Testis (tissue), 2 donors: ENCODE measurements at regions not wholly inside any gene's neighbourhood (a gene's known extent, or its start where the extent isn't known, plus 50 kb on each side); places are given as distances from the start of the nearest gene placed in this dataset.
"Not testable (repeated sequence)": the region's sequence is repeated elsewhere in the genome, so short reads cannot be mapped to it uniquely, and the experiment has no call there.

Experiments
- DNase-seq: peaks from one replicate; pipeline ENCODE4 v3.0.0-alpha.2; 2019
- H3K27ac ChIP-seq, 2 donors: fragments of 200-600 bp; sonication (generic); one replicate each; pipeline ENCODE4 v1.5.1; 2019
- H3K27me3 ChIP-seq: fragments of 200-600 bp; sonication (generic); one replicate; pipeline ENCODE4 v1.5.1; 2019
- H3K36me3 ChIP-seq: fragments of 200-600 bp; sonication (generic); one replicate; pipeline ENCODE4 v1.5.1; 2017; ENCODE audit warnings: low read depth; ENCODE audit errors: missing control alignments
- H3K4me1 ChIP-seq: fragments of 200-600 bp; sonication (generic); one replicate; pipeline ENCODE4 v1.5.1; 2019
- H3K4me3 ChIP-seq, 2 donors: fragments of 200-600 bp; sonication (generic); one replicate each; pipeline ENCODE4 v1.5.1; 2017 to 2019
- H3K9me3 ChIP-seq: fragments of 200-600 bp; sonication (generic); one replicate; pipeline ENCODE4 v1.5.1; 2017
- CTCF ChIP-seq, 3 experiments: fragments of 450-650 bp in 2 of 3; fragments of 200-600 bp in 1 of 3; sonication (generic) in 1 of 3; IDR thresholded peaks; one replicate each; pipeline ENCODE4 v1.5.1; 2016 to 2019; ENCODE audit warnings: antibody characterized with exemption in 3 of 3, mild to moderate bottlenecking in 2 of 3, moderate library complexity in 1 of 3
- POLR2A ChIP-seq: fragments of 450-650 bp; IDR thresholded peaks from one replicate; pipeline ENCODE4 v1.6.1; 2017; ENCODE audit warnings: antibody characterized with exemption, mild to moderate bottlenecking, moderate library complexity
- WGBS, 2 donors: methylation state at CpG; one replicate each; pipeline ENCODE4 v1.1.5; 2018; 5-methylcytosine and 5-hydroxymethylcytosine counted together
- intact Hi-C: fragments of 100-400 bp; cut with DNase I; formaldehyde crosslinking; loops from one replicate; pipeline ENCODE4 v1.15.1; 2023; ENCODE audit warnings: low total_unique reads

- H3K9me3 ChIP-seq = no peaks in the 10 kb centered on the region
- intact Hi-C loops = no loop called here
- H3K36me3 ChIP-seq = no peaks in the 10 kb centered on the region
- H3K4me1 ChIP-seq = no peaks in the 10 kb centered on the region
- no peak for DNase-seq
- H3K27ac ChIP-seq = no peak overlapping the region
- TF ChIP-seq POLR2A (no peak), CTCF (IDR thresholded peaks at IDR 0.05) (no peak)
- no peaks in the 10 kb centered on the region for H3K27me3 ChIP-seq
- H3K4me3 ChIP-seq = no peak overlapping the region
These were observed 70.7 kb upstream of the TEX13C start for GRCh38 chrX:125248931-125249330.

DNA sequence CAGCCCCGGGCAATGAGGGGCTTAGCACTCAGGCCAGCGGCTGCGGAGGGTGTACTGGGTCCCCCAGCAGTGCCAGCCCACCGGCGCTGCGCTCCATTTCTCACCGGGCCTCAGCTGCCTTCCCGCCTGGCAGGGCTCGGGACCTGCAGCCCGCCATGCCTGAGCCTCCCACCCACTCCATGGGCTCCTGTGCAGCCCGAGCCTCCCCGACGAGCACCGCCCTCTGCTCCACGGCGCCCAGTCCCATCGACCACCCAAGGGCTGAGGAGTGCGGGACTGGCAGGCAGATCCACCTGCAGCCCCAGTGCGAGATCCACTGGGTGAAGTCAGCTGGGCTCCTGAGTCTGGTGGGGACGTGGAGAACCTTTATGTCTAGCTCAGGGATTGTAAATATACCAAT, 63.9 kb upstream of the TEX13C start:
- H3K36me3 ChIP-seq, H3K27ac ChIP-seq, intact Hi-C loops, H3K4me1 ChIP-seq, DNase-seq, H3K4me3 ChIP-seq, H3K9me3 ChIP-seq, H3K27me3 ChIP-seq: not testable (repeated sequence)
- WGBS, 2 donors = 95% methylated on average over 7 of the region's 20 CpGs; no CpG with 5 or more reads in 1 of the 2 donors

- Histone ChIP-seq H3K27ac (no peak overlapping the region), H3K36me3 (no peaks in the 10 kb centered on the region), H3K27me3 (no peaks in the 10 kb centered on the region), H3K9me3 (no peaks in the 10 kb centered on the region), H3K4me1 (no peaks in the 10 kb centered on the region), H3K4me3 (no peak overlapping the region)
- no peak for DNase-seq
- TF ChIP-seq CTCF (IDR thresholded peaks at IDR 0.05) (no peak), POLR2A (no peak)
- intact Hi-C loops = no loop called here
- WGBS, 2 donors = 77 to 82% methylated on average over 2 to 5 of the region's 6 CpGs
These were observed 56.8 kb upstream of the TEX13C start for GRCh38 chrX:125262836-125263235.

DNA sequence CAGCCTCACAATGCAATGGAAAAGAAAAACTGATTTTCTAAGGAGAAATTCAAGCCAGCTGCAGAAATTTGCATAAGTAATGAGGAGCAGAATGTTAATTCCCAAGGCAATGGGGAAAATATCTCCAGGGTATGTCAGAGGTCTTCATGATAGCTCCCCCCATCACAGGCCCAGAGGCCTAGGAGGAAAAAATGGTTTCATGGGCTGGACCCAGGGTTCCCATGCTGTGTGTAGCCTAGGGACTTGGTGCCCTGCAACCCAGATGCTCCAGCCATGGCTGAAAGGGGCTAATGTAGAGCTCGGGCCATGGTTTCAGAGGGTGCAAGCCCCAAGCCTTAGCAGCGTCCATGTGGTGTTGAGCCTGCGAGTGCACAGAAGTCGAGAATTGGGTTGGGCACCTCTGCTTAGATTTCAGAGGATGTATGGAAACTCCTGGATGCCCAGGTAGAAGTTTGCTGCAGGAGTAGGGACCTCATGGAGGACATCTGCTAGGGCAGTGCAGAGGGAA, 53.5 kb upstream of the TEX13C start:
- Histone ChIP-seq H3K27me3 (no peaks in the 10 kb centered on the region), H3K36me3 (no peaks in the 10 kb centered on the region), H3K27ac (no peak overlapping the region), H3K9me3 (no peaks in the 10 kb centered on the region), H3K4me1 (no peaks in the 10 kb centered on the region), H3K4me3 (no peak overlapping the region)
- no peak for DNase-seq
- TF ChIP-seq CTCF (IDR thresholded peaks at IDR 0.05) (no peak), POLR2A (no peak)
- WGBS, 2 donors = 96% methylated on average over 4 of the region's 4 CpGs; no CpG with 5 or more reads in 1 of the 2 donors
- intact Hi-C loops = no loop called here
